Glutamatergic neuron (in vitro differentiated cells): ENCODE measurements at regions not wholly inside any gene's neighbourhood (a gene's known extent, or its start where the extent isn't known, plus 50 kb on each side); places are given as distances from the start of the nearest gene placed in this dataset.

Experiments used
- DNase-seq: peaks from one replicate; pipeline ENCODE4 v3.0.0; 2022
- H3K27ac Mint-ChIP-seq: one replicate; pipeline ENCODE4 v1.8.0; 2020; ENCODE audit warnings: mild to moderate bottlenecking, mixed read lengths, inconsistent platforms; ENCODE audit not compliant: unreplicated experiment
- H3K27me3 Mint-ChIP-seq: one replicate; pipeline ENCODE4 v1.8.0; 2020; ENCODE audit warnings: mild to moderate bottlenecking, moderate library complexity, mixed read lengths, inconsistent platforms; ENCODE audit not compliant: unreplicated experiment
- H3K36me3 Mint-ChIP-seq: one replicate; pipeline ENCODE4 v1.8.0; 2020; ENCODE audit warnings: mild to moderate bottlenecking, mixed read lengths, inconsistent platforms; ENCODE audit not compliant: unreplicated experiment
- H3K4me1 Mint-ChIP-seq: one replicate; pipeline ENCODE4 v1.8.0; 2020; ENCODE audit warnings: mild to moderate bottlenecking, low read depth, mixed read lengths, inconsistent platforms; ENCODE audit not compliant: unreplicated experiment
- H3K4me3 Mint-ChIP-seq: one replicate; pipeline ENCODE4 v1.8.0; 2020; ENCODE audit warnings: mild to moderate bottlenecking, mixed read lengths, inconsistent platforms; ENCODE audit not compliant: unreplicated experiment
- H3K9me3 Mint-ChIP-seq: one replicate; pipeline ENCODE4 v1.8.0; 2020; ENCODE audit warnings: mild to moderate bottlenecking, moderate library complexity, mixed read lengths, inconsistent platforms; ENCODE audit not compliant: unreplicated experiment
- TF ChIP-seq, protein P1 (sequence below): fragments of 200-600 bp; sonication (generic); IDR thresholded peaks from one replicate; pipeline ENCODE4 v1.5.0; 2021; ENCODE audit not compliant: partially characterized antibody, unreplicated experiment

DNA sequence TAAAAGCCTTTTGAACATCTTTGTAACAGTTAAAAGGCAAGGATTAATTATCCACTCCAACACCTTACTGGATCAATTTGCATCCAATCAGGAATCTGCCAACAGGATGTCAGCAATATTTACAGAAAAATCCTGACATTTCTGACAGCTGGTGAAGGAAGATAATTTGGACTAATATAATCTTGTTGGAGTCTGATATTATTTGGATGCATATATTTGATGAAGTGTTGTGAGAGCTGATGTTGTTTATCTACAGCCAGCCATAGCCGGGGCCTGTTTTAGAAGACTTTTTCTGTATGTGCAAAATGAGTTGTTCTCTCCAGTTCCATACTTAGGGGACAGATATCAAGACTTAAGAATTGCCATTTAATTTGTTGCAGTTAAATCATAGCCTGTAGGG is 91.1 kb downstream of the GPR37 start:
- TF ChIP-seq, protein P1, sequence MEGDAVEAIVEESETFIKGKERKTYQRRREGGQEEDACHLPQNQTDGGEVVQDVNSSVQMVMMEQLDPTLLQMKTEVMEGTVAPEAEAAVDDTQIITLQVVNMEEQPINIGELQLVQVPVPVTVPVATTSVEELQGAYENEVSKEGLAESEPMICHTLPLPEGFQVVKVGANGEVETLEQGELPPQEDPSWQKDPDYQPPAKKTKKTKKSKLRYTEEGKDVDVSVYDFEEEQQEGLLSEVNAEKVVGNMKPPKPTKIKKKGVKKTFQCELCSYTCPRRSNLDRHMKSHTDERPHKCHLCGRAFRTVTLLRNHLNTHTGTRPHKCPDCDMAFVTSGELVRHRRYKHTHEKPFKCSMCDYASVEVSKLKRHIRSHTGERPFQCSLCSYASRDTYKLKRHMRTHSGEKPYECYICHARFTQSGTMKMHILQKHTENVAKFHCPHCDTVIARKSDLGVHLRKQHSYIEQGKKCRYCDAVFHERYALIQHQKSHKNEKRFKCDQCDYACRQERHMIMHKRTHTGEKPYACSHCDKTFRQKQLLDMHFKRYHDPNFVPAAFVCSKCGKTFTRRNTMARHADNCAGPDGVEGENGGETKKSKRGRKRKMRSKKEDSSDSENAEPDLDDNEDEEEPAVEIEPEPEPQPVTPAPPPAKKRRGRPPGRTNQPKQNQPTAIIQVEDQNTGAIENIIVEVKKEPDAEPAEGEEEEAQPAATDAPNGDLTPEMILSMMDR = no peak
- DNase-seq = no peak
- H3K4me3 Mint-ChIP-seq = no peak overlapping the region
- no peaks in the 10 kb centered on the region for H3K36me3 Mint-ChIP-seq
- no peaks in the 10 kb centered on the region for H3K27me3 Mint-ChIP-seq
- no peaks in the 10 kb centered on the region for H3K9me3 Mint-ChIP-seq
- peaks cover 3% of the 10 kb centered on the region for H3K4me1 Mint-ChIP-seq
- no peak overlapping the region for H3K27ac Mint-ChIP-seq

- H3K9me3 Mint-ChIP-seq = no peaks in the 10 kb centered on the region
- no peak overlapping the region for H3K27ac Mint-ChIP-seq
- no peak overlapping the region for H3K4me3 Mint-ChIP-seq
- no peak for DNase-seq
- H3K4me1 Mint-ChIP-seq = peaks cover 3% of the 10 kb centered on the region
- no peaks in the 10 kb centered on the region for H3K27me3 Mint-ChIP-seq
- TF ChIP-seq, protein P1 = no peak
- no peaks in the 10 kb centered on the region for H3K36me3 Mint-ChIP-seq
These were observed 93.6 kb downstream of the GPR37 start for GRCh38 chr7:124672011-124672410.

- TF ChIP-seq, protein P1 = no peak
- Mint-ChIP-seq H3K4me1 (peaks cover 4% of the 10 kb centered on the region), H3K9me3 (no peaks in the 10 kb centered on the region), H3K27ac (no peak overlapping the region), H3K36me3 (no peaks in the 10 kb centered on the region), H3K27me3 (no peaks in the 10 kb centered on the region), H3K4me3 (no peak overlapping the region)
- DNase-seq = no peak
These were observed 98.1 kb downstream of the GPR37 start for GRCh38 chr7:124667312-124668153.

GRCh38 chr7:124662937-124663336 is 102.7 kb downstream of the GPR37 start:
- H3K4me3 Mint-ChIP-seq = no peak overlapping the region
- no peaks in the 10 kb centered on the region for H3K36me3 Mint-ChIP-seq
- H3K27me3 Mint-ChIP-seq = no peaks in the 10 kb centered on the region
- no peak for DNase-seq
- peaks cover 2% of the 10 kb centered on the region for H3K4me1 Mint-ChIP-seq
- H3K27ac Mint-ChIP-seq = no peak overlapping the region
- no peaks in the 10 kb centered on the region for H3K9me3 Mint-ChIP-seq
- TF ChIP-seq, protein P1 = no peak

- Mint-ChIP-seq H3K4me3 (no peak overlapping the region), H3K9me3 (no peaks in the 10 kb centered on the region), H3K36me3 (no peaks in the 10 kb centered on the region), H3K4me1 (peaks cover 2% of the 10 kb centered on the region), H3K27ac (no peak overlapping the region), H3K27me3 (no peaks in the 10 kb centered on the region)
- DNase-seq = no peak
- TF ChIP-seq, protein P1 = no peak
These were observed 103.2 kb downstream of the GPR37 start for GRCh38 chr7:124662372-124662771.
